HCT116 (cell line): ENCODE measurements at regions not wholly inside any gene's neighbourhood (a gene's known extent, or its start where the extent isn't known, plus 50 kb on each side); places are given as distances from the start of the nearest gene placed in this dataset.

Experiments
- ATAC-seq: fragments of 200-7000 bp; cut with Tn5 transposase; 2 replicates; pipeline ENCODE4 v1.9.1; 2020; ENCODE audit warnings: mild to moderate bottlenecking, moderate library complexity
- BruUV-seq: library from RNA; stranded (reverse); fragments of 400-500 nt; replicated peaks from 2 replicates; lab custom pipeline; 2021; lab: Mats Ljungman, UMichigan
- CTCF ChIA-PET: fragments of 300-600 bp; sonication (Branson Sonifier 250); formaldehyde crosslinking; loops from one replicate; lab custom pipeline; 2021; ENCODE audit warnings: antibody characterized with exemption; lab: Charles Lee
- POLR2A ChIA-PET: fragments of 300-600, 350-600 bp; sonication (Branson Sonifier 250); formaldehyde crosslinking; loops from one replicate; lab custom pipeline; 2021; ENCODE audit warnings: antibody characterized with exemption; lab: Charles Lee
- RAD21 ChIA-PET, 2 experiments: fragments of 300-600 bp; sonication (Branson Sonifier 250); formaldehyde crosslinking; loops; one replicate each; lab custom pipeline; 2023; ENCODE audit warnings: low total read pairs in 2 of 2; ENCODE audit not compliant: uncharacterized antibody in 2 of 2, unreplicated experiment in 2 of 2, low non-redundant PET in 1 of 2; lab: Charles Lee
- DNase-seq: peaks from one replicate; pipeline ENCODE4 v3.0.0-alpha.2; 2010; ENCODE audit warnings: low read depth, low spot score
- H2AFZ ChIP-seq: fragments of 200-600 bp; shearing (Covaris generic), sonication (generic); 2 replicates; pipeline ENCODE4 v1.6.1; 2017; ENCODE audit warnings: low read depth, mixed run types, mixed read lengths, antibody characterized with exemption, low read length; ENCODE audit not compliant: poor library complexity, severe bottlenecking
- H3K27ac ChIP-seq: 2 replicates; pipeline ENCODE4 v1.5.1; 2012; ENCODE audit warnings: low read depth, low read length
- H3K27me3 ChIP-seq: fragments of 200-600 bp; sonication (generic); 2 replicates; pipeline ENCODE4 v1.6.1; 2016; ENCODE audit warnings: mixed run types, low read length, mixed read lengths; ENCODE audit not compliant: insufficient read depth
- H3K36me3 ChIP-seq, 2 experiments: fragments of 200-500 bp in 1 of 2; fragments of 200-600 bp in 1 of 2; sonication (Bioruptor generic) in 1 of 2; sonication (generic) in 1 of 2; 2 replicates each; pipeline versions ENCODE4 v1.5.1 to v1.6.1; 2014 to 2016; ENCODE audit warnings: low read length in 2 of 2, inconsistent platforms in 1 of 2, mixed read lengths in 1 of 2, mixed run types in 1 of 2; ENCODE audit not compliant: insufficient read depth in 2 of 2, control insufficient read depth in 1 of 2
- H3K4me1 ChIP-seq, 2 experiments: fragments of 200-600 bp in 1 of 2; sonication (generic) in 1 of 2; 2 replicates each; pipeline versions ENCODE4 v1.5.1 to v1.6.1; 2012 to 2017; ENCODE audit warnings: low read length in 2 of 2, inconsistent platforms in 1 of 2, mild to moderate bottlenecking in 1 of 2, mixed read lengths in 1 of 2, mixed run types in 1 of 2, moderate library complexity in 1 of 2; ENCODE audit not compliant: insufficient read depth in 2 of 2, control insufficient read depth in 1 of 2
- H3K4me2 ChIP-seq: fragments of 200-600 bp; sonication (generic); 2 replicates; pipeline ENCODE4 v1.6.1; 2017; ENCODE audit warnings: mixed run types, low read length, mixed read lengths
- H3K4me3 ChIP-seq, 2 experiments: fragments of 200-600 bp in 1 of 2; sonication (generic) in 1 of 2; replicated peaks in 1 of 2; 2 replicates each; pipeline ENCODE4 v1.5.1; 2011 to 2016; ENCODE audit warnings: low read length in 2 of 2, control low read depth in 1 of 2, low read depth in 1 of 2, mild to moderate bottlenecking in 1 of 2, mixed read lengths in 1 of 2, mixed run types in 1 of 2
- H3K79me2 ChIP-seq: fragments of 200-600 bp; sonication (generic); 2 replicates; pipeline ENCODE4 v1.6.1; 2017; ENCODE audit warnings: mild to moderate bottlenecking, mixed run types, low read length, moderate library complexity, mixed read lengths; ENCODE audit not compliant: insufficient read depth
- H3K9ac ChIP-seq: fragments of 200-600 bp; sonication (generic); 2 replicates; pipeline ENCODE4 v1.6.1; 2016; ENCODE audit warnings: low read length, mixed read lengths
- H3K9me2 ChIP-seq: fragments of 200-600 bp; sonication (generic), shearing (Covaris generic); 2 replicates; pipeline ENCODE4 v1.6.1; 2017; ENCODE audit warnings: mixed run types, mild to moderate bottlenecking, moderate library complexity; ENCODE audit not compliant: insufficient read depth
- H3K9me3 ChIP-seq, 2 experiments: fragments of 200-500 bp in 1 of 2; fragments of 200-600 bp in 1 of 2; sonication (Bioruptor generic) in 1 of 2; sonication (generic) in 1 of 2; 2 replicates each; pipeline ENCODE4 v1.6.1; 2014 to 2017; ENCODE audit warnings: low read length in 2 of 2, mixed read lengths in 2 of 2, inconsistent platforms in 1 of 2, low read depth in 1 of 2, mild to moderate bottlenecking in 1 of 2, mixed run types in 1 of 2, moderate library complexity in 1 of 2; ENCODE audit not compliant: control insufficient read depth in 1 of 2, insufficient read depth in 1 of 2
- H4K20me1 ChIP-seq: fragments of 200-600 bp; sonication (generic), shearing (Covaris generic); 2 replicates; pipeline ENCODE4 v1.6.1; 2017; ENCODE audit warnings: mixed run types, mild to moderate bottlenecking, moderate library complexity; ENCODE audit not compliant: insufficient read depth
- ATF3 ChIP-seq: IDR thresholded peaks from 2 replicates; pipeline ENCODE4 v1.6.1; 2012
- CBX3 ChIP-seq: IDR thresholded peaks from 2 replicates; pipeline ENCODE4 v1.6.1; 2012; ENCODE audit warnings: low read depth
- CTCF ChIP-seq, 3 experiments: fragments of 200-600 bp in 1 of 3; sonication (generic) in 1 of 3; IDR thresholded peaks in 2 of 3; conservative IDR thresholded peaks in 1 of 3; 2 replicates each; pipeline ENCODE4 v1.5.1; 2012 to 2017; ENCODE audit warnings: low read depth in 2 of 3, low read length in 2 of 3, antibody characterized with exemption in 1 of 3, borderline replicate concordance in 1 of 3, control low read depth in 1 of 3, mild to moderate bottlenecking in 1 of 3, mixed read lengths in 1 of 3, mixed run types in 1 of 3, moderate library complexity in 1 of 3; ENCODE audit not compliant: insufficient read depth in 1 of 3
- EGR1 ChIP-seq: IDR thresholded peaks from 2 replicates; pipeline ENCODE4 v1.6.1; 2012; ENCODE audit warnings: low read depth
- EZH2phosphoT487 ChIP-seq: fragments of 200-600 bp; IDR thresholded peaks from 2 replicates; pipeline ENCODE4 v1.6.1; 2018; ENCODE audit warnings: antibody characterized with exemption, borderline replicate concordance
- FOSL1 ChIP-seq: IDR thresholded peaks from 2 replicates; pipeline ENCODE4 v1.6.1; 2012; ENCODE audit warnings: low read depth
- MAX ChIP-seq: IDR thresholded peaks from 2 replicates; pipeline ENCODE4 v1.6.1; 2012
- POLR2A ChIP-seq: IDR thresholded peaks from 2 replicates; pipeline ENCODE4 v1.7.0; 2011; ENCODE audit warnings: borderline replicate concordance; ENCODE audit not compliant: insufficient read depth, insufficient read length; ENCODE audit errors: extremely low read depth
- POLR2AphosphoS5 ChIP-seq: IDR thresholded peaks from 2 replicates; pipeline ENCODE4 v1.6.1; 2011; ENCODE audit warnings: mild to moderate bottlenecking, low read depth, low read length, moderate library complexity
- RAD21 ChIP-seq: IDR thresholded peaks from 2 replicates; pipeline ENCODE4 v1.6.1; 2012; ENCODE audit warnings: low read depth, mild to moderate bottlenecking
- REST ChIP-seq: IDR thresholded peaks from 2 replicates; pipeline ENCODE4 v1.6.1; 2012; ENCODE audit warnings: low read depth
- SP1 ChIP-seq: IDR thresholded peaks from 2 replicates; pipeline ENCODE4 v1.6.1; 2012; ENCODE audit warnings: low read depth
- TCF7L2 ChIP-seq: IDR thresholded peaks from 2 replicates; pipeline ENCODE4 v1.7.0; 2011; ENCODE audit warnings: borderline replicate concordance, inconsistent platforms; ENCODE audit not compliant: insufficient read depth, insufficient read length; ENCODE audit errors: extremely low read depth
- ZBTB33 ChIP-seq: IDR thresholded peaks from 2 replicates; pipeline ENCODE4 v1.6.1; 2011; ENCODE audit warnings: mild to moderate bottlenecking, low read length, moderate library complexity; ENCODE audit not compliant: insufficient replicate concordance; ENCODE audit errors: extremely low read depth
- ZFX ChIP-seq: fragments of 450-650 bp; IDR thresholded peaks from 2 replicates; pipeline ENCODE4 v1.6.1; 2017
- ZNF274 ChIP-seq: fragments of 200-500 bp; sonication (Bioruptor generic); IDR thresholded peaks from 2 replicates; pipeline ENCODE4 v1.6.1; 2014; ENCODE audit warnings: mild to moderate bottlenecking, low read depth, low read length, inconsistent platforms
- intact Hi-C: fragments of 100-400 bp; cut with micrococcal nuclease; formaldehyde crosslinking; loops from 2 replicates; pipeline ENCODE4 v1.10.0; 2022

- H3K27me3 ChIP-seq = no peaks in the 10 kb centered on the region
- POLR2A ChIA-PET = no interaction called here
These were observed 125.6 kb upstream of the RPRM start for GRCh38 chr2:153604133-153604532.

More at GRCh38 chr2:153604133-153604532, 125.6 kb upstream of the RPRM start:
- CTCF ChIA-PET = no interaction called here
- RAD21 ChIA-PET = interaction anchor here in 1 of 2 experiments (0.6 kb wide), 1 partner anchor 1665 kb away, joined by 3 read pairs; no protein-coding TSS in a partner anchor
- Histone ChIP-seq H4K20me1 (no peaks in the 10 kb centered on the region), H3K36me3 (no peaks in the 10 kb centered on the region), H2AFZ (no peak overlapping the region), H3K9ac (no peak overlapping the region), H3K4me2 (no peak overlapping the region)
- DNase-seq (no peak), ATAC-seq (no peak)
- intact Hi-C loops = no loop called here
- no peak for TF ChIP-seq ZFX
- TF ChIP-seq POLR2AphosphoS5 = no peak
- no peak for TF ChIP-seq EGR1
- no peak for TF ChIP-seq ZNF274
- TF ChIP-seq EZH2phosphoT487 = no peak
- TF ChIP-seq RAD21 = no peak
- no peak for TF ChIP-seq FOSL1
- TF ChIP-seq CBX3 = no peak
- TF ChIP-seq CTCF (IDR thresholded peaks at IDR 0.05 in 2 of 3, conservative IDR thresholded peaks at IDR 0.05 in 1 of 3; ENCODE audit: borderline replicate concordance in 1 of 3, insufficient read depth in 1 of 3, low read depth in 2 of 3, low read length in 2 of 3) = no peak
- no peak for TF ChIP-seq MAX
- TF ChIP-seq ATF3 = no peak
- TF ChIP-seq SP1 = no peak
- no peak for TF ChIP-seq REST
- TF ChIP-seq TCF7L2 = no peak
- no peak for TF ChIP-seq ZBTB33
- no peak for TF ChIP-seq POLR2A
- TF ChIP-seq, all 23 proteins: peak for 0
- no peak overlapping the region for H3K4me3 ChIP-seq
- no TSS peak for BruUV-seq
- H3K79me2 ChIP-seq = no peaks in the 10 kb centered on the region
- H3K4me1 ChIP-seq = no peaks in the 10 kb centered on the region
- H3K9me2 ChIP-seq = no peaks in the 10 kb centered on the region
- H3K27ac ChIP-seq = no peak overlapping the region
- H3K9me3 ChIP-seq = no peaks in the 10 kb centered on the region
